DMS153 treated with DMSO at 0.1 percent for 48 hours (cell line): ENCODE measurements at regions not wholly inside any gene's neighbourhood (a gene's known extent, or its start where the extent isn't known, plus 50 kb on each side); places are given as distances from the start of the nearest gene placed in this dataset.

Source experiments
- DNase-seq: peaks from one replicate; lab custom pipeline; 2025; ENCODE audit not compliant: unreplicated experiment; lab: John Stamatoyannopoulos, UW

DNA sequence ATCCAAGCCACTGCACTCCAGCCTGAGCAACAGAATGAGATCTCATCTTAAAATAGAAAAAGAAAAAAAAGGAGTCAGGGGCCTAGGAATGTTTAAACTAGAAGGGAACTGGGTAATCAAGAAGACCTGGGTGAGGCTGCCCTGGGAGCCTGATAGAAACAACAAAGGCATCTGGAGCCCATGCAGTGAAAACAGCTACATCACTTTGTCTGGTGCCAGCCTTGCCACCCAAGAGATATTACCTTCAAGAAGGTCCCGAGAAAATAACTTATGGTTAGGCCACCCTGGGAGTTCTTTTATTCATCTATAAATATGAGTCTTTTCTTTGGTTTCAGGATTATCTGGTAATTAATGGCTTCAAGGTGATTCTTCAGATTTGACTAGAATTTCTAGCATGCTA lies 412.1 kb downstream of the METTL15 start:
- no peak for DNase-seq

DNA sequence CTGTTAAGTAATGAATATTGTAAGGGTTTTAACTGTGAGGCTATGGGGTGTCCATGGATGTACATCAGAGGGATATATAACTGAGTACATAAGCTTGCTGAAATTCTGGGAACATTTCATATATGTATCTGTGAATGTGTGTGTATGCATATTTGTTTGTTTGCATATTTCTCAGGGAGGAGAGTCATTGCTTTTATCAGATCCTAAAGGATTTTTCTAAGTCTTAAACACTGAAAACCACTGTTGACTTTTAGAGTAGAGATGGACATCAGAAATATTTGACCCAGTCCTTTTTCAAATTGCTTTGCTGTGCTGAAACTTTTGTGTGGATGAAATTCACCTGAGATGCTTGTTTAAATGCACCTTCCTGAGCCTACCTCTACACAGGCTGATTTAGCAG lies 410.6 kb downstream of the METTL15 start:
- no peak for DNase-seq

DNA sequence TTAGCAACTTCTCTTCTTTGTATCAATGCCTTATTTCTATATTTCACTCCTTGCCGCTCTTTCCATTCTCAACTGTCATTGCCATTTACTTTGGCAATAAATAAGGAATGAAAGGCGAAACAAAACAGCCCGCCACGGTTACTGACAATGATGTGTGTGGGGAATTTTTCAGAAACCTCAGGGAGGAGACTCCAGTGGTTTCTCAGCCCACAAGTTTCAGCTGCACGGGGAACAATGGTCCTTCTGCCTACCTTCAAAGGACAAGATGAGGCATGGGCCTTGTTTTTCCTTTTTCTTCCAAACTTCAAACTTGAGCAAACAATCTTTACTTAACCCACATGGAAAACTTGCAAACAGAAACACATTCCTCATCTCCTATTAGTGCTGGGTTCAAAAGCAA lies 409.4 kb downstream of the METTL15 start:
- DNase-seq = no peak

DNA sequence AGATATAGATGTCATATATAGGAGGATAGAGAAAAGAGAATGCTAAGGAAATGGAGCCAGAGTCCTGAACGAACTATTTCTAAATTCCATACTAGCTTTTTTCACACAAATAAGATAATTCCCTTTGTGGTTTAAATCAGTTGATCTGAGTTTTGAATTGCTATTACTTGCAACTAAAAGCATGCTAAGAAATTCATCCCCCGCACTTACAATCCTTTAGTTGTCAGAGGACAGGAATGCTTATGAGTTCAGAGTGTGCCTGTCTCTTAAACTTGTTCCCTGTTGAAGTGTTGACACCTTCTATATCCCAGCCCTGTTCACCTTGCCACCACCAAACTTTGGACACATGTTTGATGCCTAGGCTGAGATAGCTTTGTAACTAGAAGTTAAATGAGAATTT lies 406.2 kb downstream of the METTL15 start:
- no peak for DNase-seq

DNA sequence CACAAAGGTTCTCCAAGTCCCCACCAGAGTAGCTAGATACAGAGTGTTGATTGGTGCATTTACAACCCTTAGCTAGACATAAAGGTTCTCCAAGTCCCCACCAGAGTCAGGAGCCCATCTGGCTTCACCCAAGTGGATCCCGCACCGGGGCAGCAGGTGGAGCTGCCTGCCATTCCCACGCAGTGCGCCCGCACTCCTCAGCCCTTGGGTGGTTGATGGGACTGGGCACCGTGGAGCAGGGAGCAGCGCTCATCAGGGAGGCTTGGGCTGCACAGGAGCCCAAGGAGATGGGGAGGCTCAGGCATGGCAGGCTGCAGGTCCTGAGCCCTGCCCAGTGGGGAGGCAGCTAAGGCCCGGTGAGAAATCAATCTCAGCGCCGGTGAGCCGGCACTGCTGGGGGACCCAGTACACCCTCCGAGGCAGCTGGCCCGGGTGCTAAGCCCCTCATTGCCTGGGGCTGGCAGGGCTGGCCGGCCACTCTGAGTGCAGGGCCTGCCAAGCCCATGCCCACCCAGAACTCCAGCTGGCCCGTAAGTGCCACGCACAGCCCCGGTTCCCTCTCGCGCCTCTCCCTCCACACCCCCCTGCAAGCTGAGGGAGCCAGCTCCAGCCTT lies 404.1 kb downstream of the METTL15 start:
- no peak for DNase-seq

DNA sequence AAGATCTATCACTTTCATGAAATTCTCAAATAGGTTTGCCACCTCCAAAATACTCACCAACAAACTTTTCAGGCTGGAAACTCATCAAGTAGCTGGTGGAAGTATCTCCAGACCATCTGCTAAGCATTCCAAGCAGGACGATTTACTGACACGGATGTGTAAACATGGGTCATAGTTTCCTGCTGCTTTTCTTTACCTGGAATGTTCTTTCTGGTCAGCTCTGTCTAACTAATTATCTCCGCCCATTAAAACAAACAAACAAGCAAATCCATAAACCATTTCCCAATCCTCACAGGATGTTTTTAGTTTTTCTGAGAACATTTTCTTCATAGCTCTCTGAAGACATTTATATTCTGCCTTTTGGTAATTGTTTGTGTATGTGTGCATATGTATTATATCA lies 397.0 kb downstream of the METTL15 start:
- DNase-seq = no peak

DNA sequence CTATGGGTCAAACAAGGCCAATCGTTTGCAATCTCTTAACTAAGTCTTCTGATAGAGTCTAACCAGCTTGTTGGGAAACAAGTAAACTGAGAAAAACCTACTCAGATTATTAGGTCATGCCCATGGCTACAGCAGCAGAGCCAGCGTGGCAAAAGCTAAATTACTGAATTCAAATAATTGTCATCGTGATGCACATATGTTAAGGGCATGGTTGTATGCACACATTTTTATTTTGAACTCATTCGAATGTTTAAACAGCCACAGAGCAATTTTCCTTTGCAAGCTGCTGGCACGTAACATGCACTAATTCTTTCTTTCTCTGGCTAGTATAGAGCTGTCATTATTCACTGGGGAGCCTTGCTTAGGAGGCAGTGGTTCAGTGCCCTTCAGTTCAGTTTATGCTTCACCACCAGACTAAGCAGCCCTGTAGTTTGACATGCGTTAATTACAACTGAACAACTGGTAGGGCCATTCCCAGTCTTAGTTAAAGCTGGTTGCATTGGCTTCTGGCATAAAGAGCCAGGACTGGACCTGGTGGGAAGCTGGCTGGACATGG lies 396.4 kb downstream of the METTL15 start:
- DNase-seq = no peak

DNA sequence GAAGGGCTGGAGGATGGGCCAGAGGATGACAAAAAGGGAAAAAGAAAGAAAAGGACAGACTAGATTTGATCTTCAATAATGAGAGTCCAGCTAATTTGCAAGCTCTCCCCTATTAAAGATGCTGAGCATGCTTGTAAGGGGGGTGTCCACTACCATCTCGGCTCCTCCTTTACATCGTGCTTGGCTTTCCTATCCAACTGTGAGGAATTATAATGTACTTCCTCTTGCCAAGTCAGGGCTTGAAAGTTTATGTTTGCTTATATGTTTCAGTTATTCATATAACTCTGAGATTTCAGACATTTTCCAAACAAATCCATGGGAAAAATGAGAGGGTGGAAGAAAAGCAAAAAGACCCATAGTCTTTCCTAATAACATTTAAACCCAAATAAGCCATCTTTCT lies 387.1 kb downstream of the METTL15 start:
- no peak for DNase-seq

DNA sequence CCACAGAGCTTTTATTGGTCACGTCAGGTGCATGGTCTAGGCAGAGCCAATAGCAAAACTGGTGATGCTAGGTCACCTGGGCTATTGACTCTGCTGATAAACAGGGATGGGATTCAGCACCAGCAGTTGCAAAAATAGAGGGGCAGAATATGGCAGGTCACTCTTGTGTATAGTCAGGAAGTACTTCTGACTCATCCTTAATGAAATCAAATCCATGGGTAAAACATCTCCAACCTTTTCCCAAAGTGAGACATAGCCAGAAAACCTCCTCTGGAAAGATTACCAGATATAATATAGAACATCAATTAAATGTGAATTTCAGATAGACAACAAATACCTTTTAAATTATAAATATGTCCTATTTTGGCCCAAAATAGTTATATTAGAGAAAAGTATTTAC lies 383.2 kb downstream of the METTL15 start:
- DNase-seq = no peak

DNA sequence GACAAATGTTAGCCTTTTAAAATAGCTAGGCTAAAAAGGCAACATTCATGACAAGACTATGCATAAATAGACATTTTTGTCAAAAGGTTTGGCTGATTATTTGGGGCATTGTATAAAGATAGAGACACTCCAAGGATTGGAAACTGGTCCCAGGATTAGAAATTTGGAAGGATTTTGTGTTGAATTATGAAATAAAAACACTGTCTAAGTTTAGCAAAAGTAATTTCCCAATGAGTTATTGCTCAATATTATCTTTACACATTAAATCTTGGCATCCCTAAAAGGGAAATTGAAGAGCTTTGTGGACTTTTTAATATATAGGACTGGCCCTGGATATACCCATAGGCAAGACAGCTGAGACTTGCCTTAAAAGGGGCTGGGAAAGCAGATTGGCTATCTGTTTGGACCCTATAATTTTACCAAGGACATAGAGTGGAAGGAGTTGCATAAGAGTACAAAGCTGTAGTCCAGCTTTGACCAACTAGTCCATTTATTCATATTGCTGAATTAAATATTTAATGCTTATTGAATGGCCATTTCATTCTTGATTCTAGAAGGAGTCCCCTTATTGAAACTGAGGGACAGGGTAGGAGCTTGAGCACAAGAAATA lies 382.7 kb downstream of the METTL15 start:
- no peak for DNase-seq

DNA sequence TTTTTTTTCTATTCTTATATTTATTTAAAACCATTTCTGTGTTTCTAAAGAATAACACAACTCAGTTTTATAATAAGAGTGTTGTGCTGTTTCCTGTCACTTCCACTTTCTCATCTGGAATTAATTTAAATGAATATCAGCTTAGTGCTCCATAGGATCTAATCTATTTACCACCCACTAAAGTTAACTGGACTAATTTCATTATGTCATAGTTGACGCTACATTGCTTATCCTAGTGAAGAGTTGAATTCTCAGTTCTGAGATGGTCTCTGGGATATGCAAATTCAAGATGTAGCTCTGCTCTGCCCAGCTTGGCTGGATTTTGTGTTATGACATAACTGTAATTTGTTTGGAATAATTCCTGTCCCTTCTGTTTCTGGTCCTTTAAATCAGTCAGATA lies 380.1 kb downstream of the METTL15 start:
- DNase-seq = no peak

DNA sequence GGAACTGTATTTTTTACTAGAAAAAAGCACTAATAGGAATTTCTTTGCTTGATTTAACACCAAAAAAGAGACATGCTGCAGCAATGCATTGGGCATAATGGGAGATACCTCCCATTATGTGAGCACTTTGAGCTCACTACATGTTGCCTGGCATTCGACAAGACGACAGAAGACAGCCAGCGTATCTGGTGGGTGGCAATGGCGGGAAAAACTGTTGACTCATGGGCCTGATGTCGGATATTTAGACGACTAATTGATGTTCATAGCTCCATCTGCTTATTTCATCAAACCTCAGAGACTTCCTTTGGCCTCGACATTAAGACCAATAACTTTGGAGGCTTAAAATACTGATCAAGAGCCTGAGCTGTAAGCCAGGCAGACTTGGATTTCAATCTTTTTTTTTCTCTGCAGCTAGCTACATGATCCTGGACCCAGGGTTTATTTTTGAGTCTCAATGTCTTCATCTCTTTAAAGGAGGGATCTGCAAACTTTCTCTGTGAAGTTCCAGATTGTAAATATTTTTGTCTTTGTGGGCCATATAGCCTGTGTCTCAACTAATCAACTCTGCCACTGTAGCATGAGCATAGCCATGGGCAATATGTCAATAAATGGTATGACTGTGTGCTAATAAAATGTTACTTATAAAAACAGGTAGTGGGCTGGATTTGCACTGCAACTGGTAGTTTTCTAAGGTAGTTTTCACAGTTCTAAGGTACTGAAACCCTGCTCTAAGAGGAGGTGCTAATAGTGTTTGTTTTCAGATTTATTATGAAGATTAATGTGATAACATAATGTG lies 375.1 kb downstream of the METTL15 start:
- no peak for DNase-seq

DNA sequence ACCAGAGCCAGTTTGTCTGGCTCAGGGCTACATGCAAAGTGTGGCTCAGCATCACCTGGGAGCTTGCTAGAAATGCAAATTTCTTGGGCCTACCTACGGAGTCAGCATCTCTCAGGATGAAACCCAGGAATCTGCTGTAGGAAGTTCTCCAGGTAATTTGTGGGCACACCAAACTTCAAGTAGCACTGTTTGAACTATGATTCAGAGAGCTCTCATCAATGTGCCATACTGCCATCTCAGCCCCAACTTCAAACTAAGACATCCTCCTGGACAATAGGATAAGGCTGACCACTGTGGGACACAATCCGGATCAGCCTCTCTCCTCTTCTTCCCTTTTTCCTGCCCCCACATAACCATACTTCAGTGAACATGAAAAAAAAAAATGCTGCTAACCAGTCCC lies 374.5 kb downstream of the METTL15 start:
- no peak for DNase-seq

DNA sequence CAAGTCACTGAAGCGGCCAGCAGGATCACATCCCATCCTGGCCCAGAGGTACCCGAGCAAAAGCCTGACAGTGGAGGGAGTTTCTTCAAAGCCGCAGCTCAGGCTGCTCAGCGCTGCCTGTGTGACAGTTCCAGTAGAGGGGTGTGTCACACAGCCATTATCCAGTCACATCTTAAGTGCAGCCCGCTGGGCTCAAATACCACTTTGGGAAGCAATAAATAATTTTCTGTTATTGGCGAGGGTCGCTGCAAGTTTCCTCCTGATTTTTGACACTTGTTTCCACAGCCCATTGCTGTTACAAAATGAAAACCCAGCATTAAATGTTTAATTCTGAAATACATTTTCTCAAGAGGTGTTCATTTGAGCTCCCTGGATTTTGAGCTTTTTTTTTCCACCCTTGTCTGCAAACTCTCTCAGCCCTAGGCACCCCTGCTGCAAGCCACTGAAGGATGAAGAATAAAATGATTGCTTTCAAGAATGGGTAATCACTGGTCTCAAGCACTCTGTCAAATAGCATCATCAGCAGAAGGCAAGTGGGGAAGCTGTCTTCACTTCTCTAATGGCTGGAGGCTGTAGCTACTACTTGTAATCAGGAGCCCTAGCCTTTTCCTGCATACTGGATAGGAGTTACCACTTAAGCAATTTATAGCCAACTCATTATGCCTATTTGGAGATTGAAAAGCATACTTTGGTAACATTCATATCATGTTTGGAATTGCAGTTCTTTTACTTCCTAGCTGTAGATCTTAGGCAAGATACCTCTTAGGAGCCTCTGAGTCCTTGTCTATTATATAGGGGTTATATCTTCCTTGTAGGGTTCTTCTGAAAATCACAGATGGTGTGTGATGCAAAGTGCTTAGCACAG lies 373.7 kb downstream of the METTL15 start:
- DNase-seq = no peak

DNA sequence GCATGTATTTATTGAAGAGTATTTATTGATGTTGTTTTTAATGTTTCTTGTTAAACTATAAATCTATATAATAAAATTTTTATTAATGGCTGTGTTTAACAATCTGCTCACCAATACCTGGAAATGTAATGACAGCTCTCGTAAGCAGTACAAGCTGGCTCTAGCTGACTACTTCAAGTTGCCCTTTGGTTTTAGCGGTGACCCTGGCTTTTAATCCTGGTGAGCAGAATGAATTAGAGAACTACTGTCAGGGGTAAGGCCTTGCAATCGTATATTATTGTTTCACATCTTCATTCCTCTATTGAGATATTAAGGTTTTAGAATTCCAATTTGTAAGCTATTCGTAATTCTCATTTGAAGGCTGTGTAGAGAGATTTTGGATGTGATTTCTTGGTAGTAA lies 372.2 kb downstream of the METTL15 start:
- DNase-seq = no peak

DNA sequence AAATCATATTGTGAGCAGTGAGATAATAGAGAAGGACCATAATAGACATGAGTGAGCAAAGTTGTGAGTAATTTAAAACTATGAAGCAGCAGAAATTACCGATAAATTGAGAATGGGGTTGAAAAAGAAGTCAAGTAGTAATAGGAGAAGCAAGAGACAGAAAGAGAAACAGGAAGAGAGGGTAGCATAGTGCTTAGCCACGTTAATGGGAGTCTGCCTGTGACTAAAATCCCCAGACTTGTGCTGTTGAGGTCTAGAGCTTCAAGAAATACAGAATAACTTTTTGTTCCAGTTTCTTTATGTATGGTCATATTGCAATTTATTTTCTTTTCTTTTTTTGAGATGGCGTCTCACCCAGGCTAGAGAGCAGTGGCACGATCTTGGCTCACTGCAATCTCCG lies 368.7 kb downstream of the METTL15 start:
- no peak for DNase-seq

DNA sequence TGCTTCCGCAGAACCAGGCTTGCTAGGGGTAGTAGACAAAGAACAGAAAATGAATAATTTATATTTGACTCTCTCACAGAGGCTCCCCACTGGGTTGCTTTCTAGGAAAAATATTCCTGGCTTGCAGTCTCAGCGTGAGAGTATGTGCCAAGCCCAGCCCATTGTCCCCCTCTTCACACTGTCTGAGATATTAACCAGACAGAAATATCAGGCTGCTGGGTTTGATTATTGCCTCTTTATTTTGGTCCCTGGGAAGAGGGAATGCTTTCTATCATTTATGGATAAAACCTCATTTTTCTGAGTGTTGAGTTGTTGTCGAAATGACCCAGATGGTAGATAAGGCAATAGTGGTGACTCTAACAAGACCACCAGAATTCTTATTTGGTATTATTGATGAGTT lies 367.9 kb downstream of the METTL15 start:
- DNase-seq = no peak

DNA sequence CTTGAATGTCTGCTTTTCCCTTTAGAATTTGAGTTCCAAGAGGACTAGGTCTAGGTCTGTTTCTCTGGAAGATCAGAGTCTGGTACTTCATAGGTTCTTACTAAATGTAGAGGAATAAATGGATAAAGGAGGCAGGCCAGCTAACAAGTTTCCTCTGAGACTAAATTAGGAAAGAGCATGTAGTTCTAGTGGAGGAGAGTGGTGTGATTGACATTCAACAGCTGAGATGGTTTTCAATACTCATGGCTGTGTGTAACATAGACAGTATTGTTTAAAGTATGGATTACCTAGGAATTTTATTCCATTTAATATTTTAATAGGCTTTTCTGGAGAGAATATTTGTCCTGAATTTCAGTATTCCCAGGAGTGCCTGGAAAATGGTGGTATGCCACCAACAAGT lies 364.7 kb downstream of the METTL15 start:
- no peak for DNase-seq

DNA sequence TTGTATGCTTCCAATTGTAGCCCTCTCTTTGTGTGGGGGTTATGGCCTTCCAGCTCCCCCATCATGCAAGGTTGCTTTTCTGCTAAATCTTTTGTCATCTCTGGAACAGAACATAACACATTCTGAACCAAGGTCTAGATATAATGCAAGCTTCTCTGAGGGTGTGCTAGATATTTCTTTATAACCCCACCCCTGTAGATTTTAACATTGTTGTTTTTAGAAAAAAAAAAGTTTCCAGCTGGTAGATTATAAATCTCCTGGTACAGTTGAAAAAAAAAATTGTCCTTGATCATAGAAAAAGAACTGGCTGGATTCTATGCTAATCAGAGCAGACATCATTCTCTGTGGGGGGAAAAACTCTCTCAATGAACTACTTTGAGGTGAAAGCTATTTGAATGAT lies 363.3 kb downstream of the METTL15 start:
- no peak for DNase-seq

DNA sequence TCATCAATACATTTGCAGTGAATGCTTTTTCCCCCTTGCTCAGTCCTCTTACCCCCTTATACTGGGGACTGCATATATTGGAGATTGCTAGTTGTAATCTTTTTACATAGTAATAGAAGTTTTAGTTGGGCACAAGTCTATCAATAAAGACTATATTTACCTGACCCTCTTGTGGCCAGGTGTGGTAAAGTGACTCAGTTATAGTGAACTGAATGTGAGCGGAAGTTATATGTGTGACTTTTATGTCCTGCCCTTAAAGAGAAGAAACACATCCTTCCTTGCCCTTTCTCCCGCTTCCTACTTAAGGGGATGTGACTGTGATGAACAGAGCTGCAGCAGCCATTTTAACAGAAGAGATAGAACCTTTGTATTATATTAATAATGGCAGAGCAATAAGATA lies 362.0 kb downstream of the METTL15 start:
- DNase-seq = no peak

DNA sequence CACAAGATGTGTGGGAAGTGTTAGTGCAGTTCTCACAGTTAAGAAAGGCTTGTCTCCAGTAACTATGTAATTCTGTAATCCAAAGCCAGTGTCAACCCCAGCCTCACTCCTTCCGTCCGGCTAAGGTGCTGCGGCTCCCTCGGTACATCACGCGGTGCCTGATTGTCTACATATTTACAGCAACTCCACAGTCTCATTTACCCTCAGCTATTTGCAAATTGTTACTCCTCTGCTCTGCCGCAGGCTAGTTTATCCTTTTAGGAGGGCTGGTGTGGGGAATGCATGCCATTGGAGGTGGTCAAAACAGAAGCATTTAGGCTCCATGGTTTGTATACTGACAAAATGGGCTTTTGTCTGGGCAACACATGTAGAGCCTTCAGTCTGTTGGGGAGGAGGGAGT lies 358.3 kb downstream of the METTL15 start:
- no peak for DNase-seq
